Breast epithelium (tissue), 3 donors: ENCODE measurements at regions not wholly inside any gene's neighbourhood (a gene's known extent, or its start where the extent isn't known, plus 50 kb on each side); places are given as distances from the start of the nearest gene placed in this dataset.

Experiments used
- POLR2A ChIP-seq: fragments of 450-650 bp; IDR thresholded peaks from one replicate; pipeline ENCODE4 v1.6.1; 2016; ENCODE audit warnings: antibody characterized with exemption, mild to moderate bottlenecking, moderate library complexity
- POLR2AphosphoS5 ChIP-seq, 3 donors: sonication (generic); formaldehyde crosslinking; IDR thresholded peaks; one replicate each; pipeline ENCODE4 v1.6.1; 2017; ENCODE audit warnings: antibody characterized with exemption in 3 of 3
- TF ChIP-seq, protein P1 (sequence below), 3 donors: fragments of 450-650 bp; IDR thresholded peaks; one replicate each; pipeline ENCODE4 v1.5.1; 2016 to 2017; ENCODE audit warnings: antibody characterized with exemption in 3 of 3, mild to moderate bottlenecking in 3 of 3, moderate library complexity in 3 of 3

DNA sequence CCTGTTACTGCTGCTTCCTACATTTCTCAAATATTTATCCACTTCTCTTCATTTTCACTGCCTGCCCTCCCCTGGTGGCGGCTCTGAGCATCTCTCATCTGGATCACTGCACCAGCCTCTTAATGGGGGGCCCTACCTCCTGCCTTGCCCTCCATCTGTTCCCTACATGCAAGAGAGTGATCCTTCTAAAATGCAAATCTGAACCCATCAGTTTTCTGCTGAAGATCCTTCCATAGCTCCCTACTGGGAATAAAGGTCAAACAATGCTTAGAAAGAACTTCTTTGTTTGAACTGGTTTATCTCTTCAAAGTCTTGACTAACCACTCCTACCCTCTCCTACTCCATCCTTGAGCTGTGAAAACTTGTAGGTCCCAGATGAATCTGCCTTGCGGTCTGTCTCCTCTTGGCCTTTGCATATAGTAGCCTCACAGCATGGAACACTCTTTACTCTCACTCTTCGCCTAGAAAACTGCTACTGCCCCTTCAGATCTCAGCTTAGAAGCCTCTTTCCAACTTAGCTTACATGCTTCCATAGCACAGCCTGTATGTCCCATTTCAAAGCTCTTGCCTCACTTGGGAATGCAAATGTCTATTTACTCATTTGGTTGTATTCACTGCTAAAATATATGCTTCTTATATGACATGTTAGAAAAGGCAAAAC, 119.3 kb downstream of the QRSL1 start:
- TF ChIP-seq, protein P1, sequence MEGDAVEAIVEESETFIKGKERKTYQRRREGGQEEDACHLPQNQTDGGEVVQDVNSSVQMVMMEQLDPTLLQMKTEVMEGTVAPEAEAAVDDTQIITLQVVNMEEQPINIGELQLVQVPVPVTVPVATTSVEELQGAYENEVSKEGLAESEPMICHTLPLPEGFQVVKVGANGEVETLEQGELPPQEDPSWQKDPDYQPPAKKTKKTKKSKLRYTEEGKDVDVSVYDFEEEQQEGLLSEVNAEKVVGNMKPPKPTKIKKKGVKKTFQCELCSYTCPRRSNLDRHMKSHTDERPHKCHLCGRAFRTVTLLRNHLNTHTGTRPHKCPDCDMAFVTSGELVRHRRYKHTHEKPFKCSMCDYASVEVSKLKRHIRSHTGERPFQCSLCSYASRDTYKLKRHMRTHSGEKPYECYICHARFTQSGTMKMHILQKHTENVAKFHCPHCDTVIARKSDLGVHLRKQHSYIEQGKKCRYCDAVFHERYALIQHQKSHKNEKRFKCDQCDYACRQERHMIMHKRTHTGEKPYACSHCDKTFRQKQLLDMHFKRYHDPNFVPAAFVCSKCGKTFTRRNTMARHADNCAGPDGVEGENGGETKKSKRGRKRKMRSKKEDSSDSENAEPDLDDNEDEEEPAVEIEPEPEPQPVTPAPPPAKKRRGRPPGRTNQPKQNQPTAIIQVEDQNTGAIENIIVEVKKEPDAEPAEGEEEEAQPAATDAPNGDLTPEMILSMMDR (IDR thresholded peaks at IDR 0.05) = no peak
- TF ChIP-seq POLR2A (no peak), POLR2AphosphoS5 (IDR thresholded peaks at IDR 0.05) (no peak)
